ENCODE measurements at regions not wholly inside any gene's neighbourhood (a gene's known extent, or its start where the extent isn't known, plus 50 kb on each side); places are given as distances from the start of the nearest gene placed in this dataset.

- TF ChIP-seq PBX3 (IDR thresholded peaks at IDR 0.05; ENCODE audit: insufficient replicate concordance, low read depth, low read length) (no peak), ZNF217 (IDR thresholded peaks at IDR 0.05) (no peak), ZZZ3 (IDR thresholded peaks at IDR 0.05; ENCODE audit: control insufficient read depth, insufficient read length, low read depth) (no peak), ZNF207 (IDR thresholded peaks at IDR 0.05; ENCODE audit: borderline replicate concordance) (no peak), CHD4 (IDR thresholded peaks at IDR 0.05) (no peak), SP1 (IDR thresholded peaks at IDR 0.05; ENCODE audit: low read depth, low read length) (no peak), IKZF1 (conservative IDR thresholded peaks at IDR 0.05) (no peak), RAD21 (IDR thresholded peaks at IDR 0.05; ENCODE audit: insufficient read depth, low read depth, low read length) (no peak)
These were observed 329.8 kb upstream of the FRG2C start (continued) for GRCh38 chr3:75334299-75334698.

GRCh38 chr3:75337226-75337900, 326.8 kb upstream of the FRG2C start:
- DNase-seq (ENCODE audit: low read depth, low spot score), result no peak
- Histone ChIP-seq H3K27me3 (replicated peaks in 1 of 2; ENCODE audit: control insufficient read depth in 2 of 2, insufficient read depth in 2 of 2, low read length in 1 of 2) (no peaks in the 10 kb centered on the region), H4K20me1 (ENCODE audit: control insufficient read depth, insufficient read depth) (no peaks in the 10 kb centered on the region), H3K9ac (ENCODE audit: control insufficient read depth, insufficient read depth, low read length) (no peak overlapping the region), H2AFZ (ENCODE audit: control insufficient read depth, low read depth, low read length) (no peak overlapping the region), H3K4me3 (no peak overlapping the region), H3K9me3 (replicated peaks; ENCODE audit: control insufficient read depth, insufficient read depth, low read length) (no peaks in the 10 kb centered on the region), H3K4me2 (ENCODE audit: control insufficient read depth, insufficient read depth) (no peak overlapping the region), H3K4me1 (ENCODE audit: control insufficient read depth, insufficient read depth, low read length) (0 out of 2 replicates have a peak, but pooled peaks cover 4% of the 10 kb centered on the region), H3K36me3 (ENCODE audit: control insufficient read depth in 2 of 2, insufficient read depth in 2 of 2, low read length in 1 of 2) (no peaks in the 10 kb centered on the region), H3K27ac (ENCODE audit: control insufficient read depth, insufficient read depth) (no peak overlapping the region), H3K79me2 (ENCODE audit: control insufficient read depth, insufficient read depth, low read length) (no peaks in the 10 kb centered on the region)
- ATAC-seq, result 0 out of 3 replicates have a peak, but pooled peaks have one; percentile 27
- no TSS peak for BruUV-seq (replicated peaks)
- POLR2A ChIA-PET, result no interaction called here
- TF ChIP-seq SPI1 (IDR thresholded peaks at IDR 0.05; ENCODE audit: borderline replicate concordance, insufficient read depth, low read depth, low read length) (peak; percentile 6; the same call in 1 of the 2 replicates), SUPT20H (IDR thresholded peaks at IDR 0.05; ENCODE audit: borderline replicate concordance, control insufficient read depth, low read depth, low read length) (no peak)
- CTCF ChIA-PET, result no interaction called here
- FAIRE-seq, result no peak
- intact Hi-C loops (cut with micrococcal nuclease; ENCODE audit: unreplicated experiment), result no loop called here
- 24% methylated on average over 3 of the region's 3 CpGs for WGBS (ENCODE audit: insufficient coverage, insufficient replicate concordance, low lambda C conversion rate, missing lambda C conversion rate)
- in situ Hi-C loops (cut with MboI), result no loop called here
- SMC1A ChIA-PET (ENCODE audit: uncharacterized antibody, unreplicated experiment), result no interaction called here
- RAD21 ChIA-PET (ENCODE audit: unreplicated experiment), result no interaction called here

Data from GM12878 (cell line).